ENCODE measurements at regions not wholly inside any gene's neighbourhood (a gene's known extent, or its start where the extent isn't known, plus 50 kb on each side); places are given as distances from the start of the nearest gene placed in this dataset.

- Histone ChIP-seq H3K4me1 (ENCODE audit: control insufficient read depth in 2 of 2, insufficient read depth in 2 of 2, low read length in 2 of 2) (no peaks in the 10 kb centered on the region), H3K27ac (ENCODE audit: low read length in 2 of 2) (no peak overlapping the region), H3K4me3 (ENCODE audit: control extremely low read depth in 1 of 5, extremely low read depth in 1 of 5, insufficient read depth in 1 of 5, low read depth in 2 of 5, low read length in 4 of 5) (no peak overlapping the region), H3K9ac (ENCODE audit: low read length) (no peak overlapping the region), H2AFZ (ENCODE audit: insufficient read depth, low read depth, low read length, poor library complexity, severe bottlenecking) (no peak overlapping the region), H3K36me3 (replicated peaks in 1 of 2; ENCODE audit: control extremely low read depth in 1 of 2, control insufficient read depth in 1 of 2, extremely low read depth in 1 of 2, insufficient read depth in 2 of 2, low read length in 1 of 2) (no peaks in the 10 kb centered on the region), H3K9me3 (ENCODE audit: control extremely low read depth in 1 of 3, control insufficient read depth in 2 of 3, insufficient read depth in 1 of 3, low read length in 2 of 3) (peaks cover 0 to 4% (median 0%) of the 10 kb centered on the region in 3 donors), H3K4me2 (replicated peaks; ENCODE audit: low read depth, low read length, poor library complexity, severe bottlenecking) (no peak overlapping the region), H3K27me3 (replicated peaks in 1 of 4; ENCODE audit: control extremely low read depth in 1 of 4, control insufficient read depth in 3 of 4, insufficient read depth in 4 of 4, low read length in 3 of 4) (no peaks in the 10 kb centered on the region), H3K79me2 (ENCODE audit: control insufficient read depth, insufficient read depth, low read length) (no peaks in the 10 kb centered on the region), H4K20me1 (ENCODE audit: control insufficient read depth, insufficient read depth, low read length, poor library complexity, severe bottlenecking) (no peaks in the 10 kb centered on the region)
- CTCF ChIA-PET = no interaction called here
- Mint-ChIP-seq H3K27ac (no peak overlapping the region), H3K27me3 (no peaks in the 10 kb centered on the region), H3K9me3 (ENCODE audit: insufficient read depth) (peaks cover 1% of the 10 kb centered on the region), H3K4me1 (no peaks in the 10 kb centered on the region), H3K4me3 (no peak overlapping the region)
- DNase-seq (no peak), ATAC-seq (ENCODE audit: low read depth) (no peak)
- TF ChIP-seq, protein P1, sequence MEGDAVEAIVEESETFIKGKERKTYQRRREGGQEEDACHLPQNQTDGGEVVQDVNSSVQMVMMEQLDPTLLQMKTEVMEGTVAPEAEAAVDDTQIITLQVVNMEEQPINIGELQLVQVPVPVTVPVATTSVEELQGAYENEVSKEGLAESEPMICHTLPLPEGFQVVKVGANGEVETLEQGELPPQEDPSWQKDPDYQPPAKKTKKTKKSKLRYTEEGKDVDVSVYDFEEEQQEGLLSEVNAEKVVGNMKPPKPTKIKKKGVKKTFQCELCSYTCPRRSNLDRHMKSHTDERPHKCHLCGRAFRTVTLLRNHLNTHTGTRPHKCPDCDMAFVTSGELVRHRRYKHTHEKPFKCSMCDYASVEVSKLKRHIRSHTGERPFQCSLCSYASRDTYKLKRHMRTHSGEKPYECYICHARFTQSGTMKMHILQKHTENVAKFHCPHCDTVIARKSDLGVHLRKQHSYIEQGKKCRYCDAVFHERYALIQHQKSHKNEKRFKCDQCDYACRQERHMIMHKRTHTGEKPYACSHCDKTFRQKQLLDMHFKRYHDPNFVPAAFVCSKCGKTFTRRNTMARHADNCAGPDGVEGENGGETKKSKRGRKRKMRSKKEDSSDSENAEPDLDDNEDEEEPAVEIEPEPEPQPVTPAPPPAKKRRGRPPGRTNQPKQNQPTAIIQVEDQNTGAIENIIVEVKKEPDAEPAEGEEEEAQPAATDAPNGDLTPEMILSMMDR (IDR thresholded peaks at IDR 0.05) = no peak
- TF ChIP-seq EZH2 (IDR thresholded peaks at IDR 0.05; ENCODE audit: borderline replicate concordance, insufficient read depth, low read depth, low read length, poor library complexity, severe bottlenecking) = no peak
- intact Hi-C loops (cut with micrococcal nuclease) = no loop called here
- no CpG with 5 or more reads among the region's 2 CpGs for WGBS (ENCODE audit: insufficient coverage)
- POLR2A ChIA-PET = no interaction called here
Measured at GRCh38 chr14:42248131-42248530, 641.5 kb downstream of the LRFN5 start.

DNA sequence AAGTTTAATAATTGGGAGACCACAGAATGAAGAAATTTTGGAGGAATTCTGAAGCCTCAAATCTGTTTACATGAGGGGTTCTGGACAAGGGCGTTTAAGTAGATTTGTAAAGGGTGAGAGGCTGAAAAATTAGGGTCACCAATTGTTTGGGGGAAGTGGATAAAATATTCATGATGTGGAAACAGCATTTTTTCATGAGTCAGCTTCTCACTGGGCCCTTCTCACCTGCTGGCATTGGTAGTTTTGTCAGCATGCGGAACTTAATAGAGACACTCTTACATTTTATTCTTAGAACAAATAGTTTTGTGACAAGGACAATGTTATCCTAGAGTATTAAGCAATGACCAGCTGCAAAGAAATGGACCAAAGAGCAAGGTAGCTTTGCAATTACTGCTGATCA lies 634.4 kb downstream of the LRFN5 start:
- no peak overlapping the region for H2AFZ ChIP-seq (ENCODE audit: insufficient read depth, low read depth, low read length, poor library complexity, severe bottlenecking)
- ChIA-PET CTCF (no interaction called here), POLR2A (no interaction called here)
- WGBS (ENCODE audit: insufficient coverage) = no CpG with 5 or more reads among the region's 2 CpGs
- H3K27me3 ChIP-seq (replicated peaks in 1 of 4; ENCODE audit: control extremely low read depth in 1 of 4, control insufficient read depth in 3 of 4, insufficient read depth in 4 of 4, low read length in 3 of 4) = no peaks in the 10 kb centered on the region
- TF ChIP-seq EZH2 (IDR thresholded peaks at IDR 0.05; ENCODE audit: borderline replicate concordance, insufficient read depth, low read depth, low read length, poor library complexity, severe bottlenecking) = no peak
- TF ChIP-seq, protein P1 (IDR thresholded peaks at IDR 0.05) = no peak
- intact Hi-C loops (cut with micrococcal nuclease) = no loop called here
- H3K79me2 ChIP-seq (ENCODE audit: control insufficient read depth, insufficient read depth, low read length) = no peaks in the 10 kb centered on the region
- no peak overlapping the region for H3K4me3 Mint-ChIP-seq
- ATAC-seq (ENCODE audit: low read depth) = no peak
- H3K27ac ChIP-seq (ENCODE audit: low read length in 2 of 2) = no peak overlapping the region
- H3K9me3 Mint-ChIP-seq (ENCODE audit: insufficient read depth) = peaks cover 6% of the 10 kb centered on the region
- H3K9ac ChIP-seq (ENCODE audit: low read length) = no peak overlapping the region
- no peak overlapping the region for H3K4me2 ChIP-seq (replicated peaks; ENCODE audit: low read depth, low read length, poor library complexity, severe bottlenecking)
- H3K4me3 ChIP-seq (ENCODE audit: control extremely low read depth in 1 of 5, extremely low read depth in 1 of 5, insufficient read depth in 1 of 5, low read depth in 2 of 5, low read length in 4 of 5) = no peak overlapping the region
- no peaks in the 10 kb centered on the region for H3K4me1 Mint-ChIP-seq
- no peaks in the 10 kb centered on the region for H3K36me3 ChIP-seq (replicated peaks in 1 of 2; ENCODE audit: control extremely low read depth in 1 of 2, control insufficient read depth in 1 of 2, extremely low read depth in 1 of 2, insufficient read depth in 2 of 2, low read length in 1 of 2)
- H3K4me1 ChIP-seq (ENCODE audit: control insufficient read depth in 2 of 2, insufficient read depth in 2 of 2, low read length in 2 of 2) = no peaks in the 10 kb centered on the region
- no peaks in the 10 kb centered on the region for H4K20me1 ChIP-seq (ENCODE audit: control insufficient read depth, insufficient read depth, low read length, poor library complexity, severe bottlenecking)
- peaks cover 0 to 6% (median 0%) of the 10 kb centered on the region in 3 donors for H3K9me3 ChIP-seq (ENCODE audit: control extremely low read depth in 1 of 3, control insufficient read depth in 2 of 3, insufficient read depth in 1 of 3, low read length in 2 of 3)
- no peak overlapping the region for H3K27ac Mint-ChIP-seq
- DNase-seq = no peak
- H3K27me3 Mint-ChIP-seq = no peaks in the 10 kb centered on the region

Data from B cell (primary cell).